ENCODE measurements at regions not wholly inside any gene's neighbourhood (a gene's known extent, or its start where the extent isn't known, plus 50 kb on each side); places are given as distances from the start of the nearest gene placed in this dataset.

GRCh38 chr3:72301779-72302178, 516.8 kb upstream of the PROK2 start:
- no peak overlapping the region for H3K4me3 ChIP-seq
- H3K27ac ChIP-seq: no peak overlapping the region
- no peak for ATAC-seq
- H3K4me2 ChIP-seq: no peak overlapping the region
- CTCF ChIA-PET: no interaction called here
- no peaks in the 10 kb centered on the region for H3K4me1 ChIP-seq
- POLR2A ChIA-PET: no interaction called here
- H3K9me3 ChIP-seq: no peaks in the 10 kb centered on the region
- DNase-seq (ENCODE audit: low read depth in 1 of 2, low spot score in 1 of 2): no peak
- 70% methylated on average over 8 of the region's 8 CpGs for WGBS (ENCODE audit: missing lambda C conversion rate)
- FAIRE-seq: no peak
- TF ChIP-seq E2F6 (IDR thresholded peaks at IDR 0.05; ENCODE audit: borderline replicate concordance, low read depth) (no peak), REST (IDR thresholded peaks at IDR 0.05) (no peak), HMGXB4 (CRISPR knock-in tag; IDR thresholded peaks at IDR 0.05; ENCODE audit: borderline replicate concordance) (no peak), POLR2A (IDR thresholded peaks at IDR 0.05; ENCODE audit: low read length) (no peak), BCL3 (IDR thresholded peaks at IDR 0.05) (no peak), ELK1 (IDR thresholded peaks at IDR 0.05; ENCODE audit: low read depth, low read length) (no peak), EP300 (IDR thresholded peaks at IDR 0.05) (no peak), ZC3H11A (IDR thresholded peaks at IDR 0.05) (no peak), TP53 (CRISPR knock-in tag; IDR thresholded peaks at IDR 0.05) (no peak), CBX8 (IDR thresholded peaks at IDR 0.05) (no peak)

- no peaks in the 10 kb centered on the region for H3K9me3 ChIP-seq
- no peak overlapping the region for H3K4me2 ChIP-seq
- DNase-seq (ENCODE audit: low read depth in 1 of 2, low spot score in 1 of 2): no peak
- H3K27ac ChIP-seq: no peak overlapping the region
- no peak for FAIRE-seq
- WGBS (ENCODE audit: missing lambda C conversion rate): 12% methylated on average over 2 of the region's 2 CpGs
- no peak for TF ChIP-seq SREBF2 (IDR thresholded peaks at IDR 0.05)
- TF ChIP-seq NPAS2 (CRISPR knock-in tag; IDR thresholded peaks at IDR 0.05; ENCODE audit: borderline replicate concordance): no peak
- no peak for TF ChIP-seq KDM5A (IDR thresholded peaks at IDR 0.05)
- TF ChIP-seq HOXA7 (CRISPR knock-in tag; IDR thresholded peaks at IDR 0.05): no peak
- TF ChIP-seq BCL3 (IDR thresholded peaks at IDR 0.05): no peak
- no peak for TF ChIP-seq JUN (IDR thresholded peaks at IDR 0.05)
- no peak for TF ChIP-seq POLR2A (IDR thresholded peaks at IDR 0.05; ENCODE audit: low read length)
- no peak for TF ChIP-seq TP53 (CRISPR knock-in tag; IDR thresholded peaks at IDR 0.05)
- no peak for TF ChIP-seq EP300 (IDR thresholded peaks at IDR 0.05)
- TF ChIP-seq FOSB (CRISPR knock-in tag; IDR thresholded peaks at IDR 0.05): no peak
- TF ChIP-seq MAFK (IDR thresholded peaks at IDR 0.05; ENCODE audit: partially characterized antibody): no peak
- TF ChIP-seq PHF8 (IDR thresholded peaks at IDR 0.05; ENCODE audit: borderline replicate concordance, low read depth): no peak
- no peak for TF ChIP-seq CBX2 (IDR thresholded peaks at IDR 0.05; ENCODE audit: borderline replicate concordance, low read depth)
- no peak for TF ChIP-seq EHMT2 (IDR thresholded peaks at IDR 0.05; ENCODE audit: low read depth)
- TF ChIP-seq TFCP2L1 (CRISPR knock-in tag; IDR thresholded peaks at IDR 0.05): no peak
- no peak for TF ChIP-seq ESRRA (IDR thresholded peaks at IDR 0.05; ENCODE audit: borderline replicate concordance, low read length)
- TF ChIP-seq POLR2AphosphoS2 (conservative IDR thresholded peaks at IDR 0.05; ENCODE audit: low read length): no peak
- TF ChIP-seq ZSCAN20 (CRISPR knock-in tag; IDR thresholded peaks at IDR 0.05): no peak
- no peaks in the 10 kb centered on the region for H3K4me1 ChIP-seq
- no peak for ATAC-seq
- POLR2A ChIA-PET: no interaction called here
- no peak overlapping the region for H3K4me3 ChIP-seq
- CTCF ChIA-PET: interaction anchor here (1.1 kb wide), 1 partner anchor 9 kb away, joined by 3 read pairs; no protein-coding TSS in a partner anchor
Observed at GRCh38 chr3:72300621-72301020, 515.7 kb upstream of the PROK2 start.
